DMS53 (cell line): ENCODE measurements at regions not wholly inside any gene's neighbourhood (a gene's known extent, or its start where the extent isn't known, plus 50 kb on each side); places are given as distances from the start of the nearest gene placed in this dataset.

Experiments
- DNase-seq: peaks from one replicate; lab custom pipeline; 2025; lab: John Stamatoyannopoulos, UW

GRCh38 chr10:2728087-2728486 is 339.3 kb upstream of the PFKP start:
- DNase-seq, result no peak

GRCh38 chr10:2716596-2716995 is 350.8 kb upstream of the PFKP start:
- no peak for DNase-seq

GRCh38 chr10:2714597-2714996 is 352.8 kb upstream of the PFKP start:
- no peak for DNase-seq

- no peak for DNase-seq
Measured at GRCh38 chr10:2703953-2704352, 363.4 kb upstream of the PFKP start.

GRCh38 chr10:2701802-2702201 is 365.5 kb upstream of the PFKP start:
- DNase-seq, result no peak

GRCh38 chr10:2700626-2701305 is 366.6 kb upstream of the PFKP start:
- no peak for DNase-seq

- DNase-seq, result no peak
Measured at GRCh38 chr10:2688958-2689357, 378.4 kb upstream of the PFKP start.

GRCh38 chr10:2686691-2687090 is 380.7 kb upstream of the PFKP start:
- no peak for DNase-seq

GRCh38 chr10:2682491-2682890 is 384.9 kb upstream of the PFKP start:
- DNase-seq, result no peak

- no peak for DNase-seq
Measured at GRCh38 chr10:2681891-2682290, 385.5 kb upstream of the PFKP start.

- DNase-seq, result no peak
Measured at GRCh38 chr10:2680821-2681220, 386.5 kb upstream of the PFKP start.

GRCh38 chr10:2679646-2680045 is 387.7 kb upstream of the PFKP start:
- no peak for DNase-seq

- no peak for DNase-seq
Measured at GRCh38 chr10:2676455-2676854, 390.9 kb upstream of the PFKP start.

GRCh38 chr10:2674451-2674850 is 392.9 kb upstream of the PFKP start:
- no peak for DNase-seq

- no peak for DNase-seq
Measured at GRCh38 chr10:2670864-2671263, 396.5 kb upstream of the PFKP start.

GRCh38 chr10:2665772-2666171 is 401.6 kb upstream of the PFKP start:
- no peak for DNase-seq

- DNase-seq, result no peak
Measured at GRCh38 chr10:2660276-2660675, 407.1 kb upstream of the PFKP start.

GRCh38 chr10:2659660-2660209 is 407.6 kb upstream of the PFKP start:
- DNase-seq, result no peak

GRCh38 chr10:2658780-2659179 is 408.6 kb upstream of the PFKP start:
- DNase-seq, result no peak

- no peak for DNase-seq
Measured at GRCh38 chr10:2650328-2650727, 417.0 kb upstream of the PFKP start.

- no peak for DNase-seq
Measured at GRCh38 chr10:2641028-2641427, 426.3 kb upstream of the PFKP start.

GRCh38 chr10:2633630-2634029 is 433.7 kb upstream of the PFKP start:
- DNase-seq, result no peak

- DNase-seq, result no peak
Measured at GRCh38 chr10:2631557-2632205, 435.7 kb upstream of the PFKP start.

GRCh38 chr10:2628705-2629104 is 438.6 kb upstream of the PFKP start:
- DNase-seq, result no peak
